Mucosa of descending colon (tissue), 3 donors: ENCODE measurements at regions not wholly inside any gene's neighbourhood (a gene's known extent, or its start where the extent isn't known, plus 50 kb on each side); places are given as distances from the start of the nearest gene placed in this dataset.

Experiments used
- ATAC-seq: fragments of 200-7000 bp; cut with Tn5 transposase; one replicate; pipeline ENCODE4 v1.9.1; 2020; ENCODE audit warnings: mild to moderate bottlenecking, moderate library complexity
- DNase-seq, 3 donors: peaks; one replicate each; pipeline ENCODE4 v3.0.0-alpha.2; 2020
- H3K36me3 ChIP-seq: fragments of 200-600 bp; one replicate; pipeline ENCODE4 v1.8.0; 2021; ENCODE audit warnings: low read depth, mild to moderate bottlenecking
- H3K4me1 ChIP-seq: fragments of 200-600 bp; one replicate; pipeline ENCODE4 v1.8.0; 2021; ENCODE audit warnings: low read depth, mild to moderate bottlenecking
- H3K4me3 ChIP-seq: fragments of 200-600 bp; one replicate; pipeline ENCODE4 v1.8.0; 2021; ENCODE audit warnings: mild to moderate bottlenecking
- H3K9me3 ChIP-seq: fragments of 200-600 bp; one replicate; pipeline ENCODE4 v1.8.0; 2021; ENCODE audit warnings: mild to moderate bottlenecking
- CTCF ChIP-seq: fragments of 200-600 bp; IDR thresholded peaks from one replicate; pipeline ENCODE4 v1.8.0; 2022; ENCODE audit warnings: antibody characterized with exemption, mild to moderate bottlenecking
- intact Hi-C, 2 donors: fragments of 100-400 bp; cut with DNase I in 1 of 2; cut with micrococcal nuclease in 1 of 2; formaldehyde crosslinking; loops; one replicate each; pipeline versions ENCODE4 v1.11.0 to v1.11.1; 2022; cut with DNase I, micrococcal nuclease
- donor health status: DM: no; HTN: no; CAD: no; lungs with moderate emphysema.
- donor health status: DM: no; HTN: no; CAD: no.
- donor health status: DM: no; HTN: yes; CAD: no.

- intact Hi-C loops = no loop called here
- TF ChIP-seq CTCF = no peak
Observed at GRCh38 chr5:28380167-28380566, 1341.8 kb upstream of the CDH9 start.

GRCh38 chr5:28374492-28374967, 1336.1 kb upstream of the CDH9 start:
- DNase-seq = no peak
- no peak overlapping the region for H3K4me3 ChIP-seq
- H3K36me3 ChIP-seq = no peaks in the 10 kb centered on the region
- no peak for ATAC-seq
- H3K4me1 ChIP-seq = no peaks in the 10 kb centered on the region
- peaks cover 34% of the 10 kb centered on the region for H3K9me3 ChIP-seq
- intact Hi-C loops = no loop called here
- no peak for TF ChIP-seq CTCF

More at GRCh38 chr5:28380167-28380566, 1341.8 kb upstream of the CDH9 start:
- DNase-seq = no peak
- no peaks in the 10 kb centered on the region for H3K4me1 ChIP-seq
- no peaks in the 10 kb centered on the region for H3K36me3 ChIP-seq
- no peak for ATAC-seq
- no peak overlapping the region for H3K4me3 ChIP-seq
- peaks cover 46% of the 10 kb centered on the region for H3K9me3 ChIP-seq

- DNase-seq (no peak), ATAC-seq (no peak)
- Histone ChIP-seq H3K4me1 (no peaks in the 10 kb centered on the region), H3K4me3 (no peak overlapping the region), H3K36me3 (no peaks in the 10 kb centered on the region), H3K9me3 (peaks cover 27% of the 10 kb centered on the region)
- intact Hi-C loops = no loop called here
- TF ChIP-seq CTCF = no peak
Observed at GRCh38 chr5:28370896-28371295, 1332.5 kb upstream of the CDH9 start.

GRCh38 chr5:28369418-28369817, 1331.0 kb upstream of the CDH9 start:
- Histone ChIP-seq H3K4me3 (no peak overlapping the region), H3K4me1 (no peaks in the 10 kb centered on the region), H3K36me3 (no peaks in the 10 kb centered on the region), H3K9me3 (peaks cover 20% of the 10 kb centered on the region)
- no peak for DNase-seq
- no peak for ATAC-seq
- intact Hi-C loops = no loop called here
- TF ChIP-seq CTCF = no peak

GRCh38 chr5:28355831-28356230, 1317.4 kb upstream of the CDH9 start:
- H3K9me3 ChIP-seq = peaks cover 13% of the 10 kb centered on the region
- H3K4me3 ChIP-seq = no peak overlapping the region
- TF ChIP-seq CTCF = no peak
- H3K36me3 ChIP-seq = no peaks in the 10 kb centered on the region
- ATAC-seq (no peak), DNase-seq (no peak)
- intact Hi-C loops = no loop called here
- no peaks in the 10 kb centered on the region for H3K4me1 ChIP-seq

GRCh38 chr5:28346696-28347095, 1308.3 kb upstream of the CDH9 start:
- intact Hi-C loops = no loop called here
- no peaks in the 10 kb centered on the region for H3K4me1 ChIP-seq
- H3K9me3 ChIP-seq = peaks cover 26% of the 10 kb centered on the region
- no peak for ATAC-seq
- DNase-seq = no peak
- no peaks in the 10 kb centered on the region for H3K36me3 ChIP-seq
- no peak for TF ChIP-seq CTCF
- no peak overlapping the region for H3K4me3 ChIP-seq
